Ishikawa (cell line): ENCODE measurements at regions not wholly inside any gene's neighbourhood (a gene's known extent, or its start where the extent isn't known, plus 50 kb on each side); places are given as distances from the start of the nearest gene placed in this dataset.

Experiments
- CEBPB ChIP-seq: IDR thresholded peaks from 2 replicates; pipeline ENCODE4 v1.6.1; 2012
- CREB1 ChIP-seq: IDR thresholded peaks from 2 replicates; pipeline ENCODE4 v1.6.1; 2012; ENCODE audit warnings: low read depth
- EGR1 ChIP-seq: IDR thresholded peaks from 2 replicates; pipeline ENCODE4 v1.6.1; 2012
- EP300 ChIP-seq: IDR thresholded peaks from 2 replicates; pipeline ENCODE4 v1.6.1; 2012; ENCODE audit warnings: borderline replicate concordance
- FOXM1 ChIP-seq: IDR thresholded peaks from 2 replicates; pipeline ENCODE4 v1.6.1; 2012; ENCODE audit warnings: low read depth, borderline replicate concordance
- NFIC ChIP-seq: IDR thresholded peaks from 2 replicates; pipeline ENCODE4 v1.6.1; 2012
- RAD21 ChIP-seq: IDR thresholded peaks from 2 replicates; pipeline ENCODE4 v1.6.1; 2012; ENCODE audit warnings: low read depth
- TAF1 ChIP-seq: IDR thresholded peaks from 2 replicates; pipeline ENCODE4 v1.6.1; 2012; ENCODE audit warnings: low read depth, mild to moderate bottlenecking
- TCF12 ChIP-seq: IDR thresholded peaks from 2 replicates; pipeline ENCODE4 v1.6.1; 2012; ENCODE audit warnings: low read depth
- TEAD4 ChIP-seq: IDR thresholded peaks from 2 replicates; pipeline ENCODE4 v1.6.1; 2012
- YY1 ChIP-seq: IDR thresholded peaks from 2 replicates; pipeline ENCODE4 v1.6.1; 2012; ENCODE audit warnings: low read depth
- ZBTB7A ChIP-seq: IDR thresholded peaks from 2 replicates; pipeline ENCODE4 v1.6.1; 2012; ENCODE audit warnings: low read depth
- TF ChIP-seq, protein P1 (sequence below): IDR thresholded peaks from 2 replicates; pipeline ENCODE4 v1.6.1; 2012; ENCODE audit warnings: low read depth, mild to moderate bottlenecking
- TF ChIP-seq, protein P2 (sequence below): IDR thresholded peaks from 2 replicates; pipeline ENCODE4 v1.6.1; 2012
- TF ChIP-seq, protein P3 (sequence below): IDR thresholded peaks from 2 replicates; pipeline ENCODE4 v1.6.1; 2012

DNA sequence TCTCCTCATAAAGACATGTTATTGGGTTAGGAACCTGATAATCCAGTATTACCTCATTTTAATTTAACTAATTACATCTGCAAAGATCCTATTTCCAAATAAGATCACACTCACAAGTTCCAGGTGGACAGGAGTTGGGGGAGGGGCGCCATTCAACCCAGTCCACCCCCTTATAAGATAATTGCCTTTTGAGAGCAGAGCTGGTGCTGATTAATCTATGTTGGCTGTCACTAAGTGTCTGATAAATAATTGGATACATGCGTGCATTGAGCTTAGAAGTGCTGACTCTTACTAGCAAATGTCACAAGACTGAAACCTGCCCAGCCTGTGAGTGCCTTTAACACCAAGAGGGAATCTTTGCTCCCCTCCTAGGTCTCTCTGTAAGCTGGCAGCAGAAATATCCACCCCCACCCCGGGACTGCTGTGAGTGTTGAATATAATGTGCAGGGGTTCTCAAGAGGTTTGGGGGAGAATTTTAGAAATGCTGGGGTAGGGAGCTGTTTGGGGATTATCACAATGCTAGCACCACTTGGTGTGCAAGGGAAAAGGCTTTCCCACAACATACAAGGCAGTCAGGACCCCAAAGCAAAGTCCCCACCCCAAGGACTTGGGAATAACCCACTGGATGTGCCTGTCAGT is 87.5 kb downstream of the ANKRD60 start:
- TF ChIP-seq FOXM1, result no peak
- TF ChIP-seq YY1, result no peak
- TF ChIP-seq TAF1, result no peak
- TF ChIP-seq TCF12, result no peak
- no peak for TF ChIP-seq CREB1
- no peak for TF ChIP-seq EGR1
- TF ChIP-seq, protein P1, sequence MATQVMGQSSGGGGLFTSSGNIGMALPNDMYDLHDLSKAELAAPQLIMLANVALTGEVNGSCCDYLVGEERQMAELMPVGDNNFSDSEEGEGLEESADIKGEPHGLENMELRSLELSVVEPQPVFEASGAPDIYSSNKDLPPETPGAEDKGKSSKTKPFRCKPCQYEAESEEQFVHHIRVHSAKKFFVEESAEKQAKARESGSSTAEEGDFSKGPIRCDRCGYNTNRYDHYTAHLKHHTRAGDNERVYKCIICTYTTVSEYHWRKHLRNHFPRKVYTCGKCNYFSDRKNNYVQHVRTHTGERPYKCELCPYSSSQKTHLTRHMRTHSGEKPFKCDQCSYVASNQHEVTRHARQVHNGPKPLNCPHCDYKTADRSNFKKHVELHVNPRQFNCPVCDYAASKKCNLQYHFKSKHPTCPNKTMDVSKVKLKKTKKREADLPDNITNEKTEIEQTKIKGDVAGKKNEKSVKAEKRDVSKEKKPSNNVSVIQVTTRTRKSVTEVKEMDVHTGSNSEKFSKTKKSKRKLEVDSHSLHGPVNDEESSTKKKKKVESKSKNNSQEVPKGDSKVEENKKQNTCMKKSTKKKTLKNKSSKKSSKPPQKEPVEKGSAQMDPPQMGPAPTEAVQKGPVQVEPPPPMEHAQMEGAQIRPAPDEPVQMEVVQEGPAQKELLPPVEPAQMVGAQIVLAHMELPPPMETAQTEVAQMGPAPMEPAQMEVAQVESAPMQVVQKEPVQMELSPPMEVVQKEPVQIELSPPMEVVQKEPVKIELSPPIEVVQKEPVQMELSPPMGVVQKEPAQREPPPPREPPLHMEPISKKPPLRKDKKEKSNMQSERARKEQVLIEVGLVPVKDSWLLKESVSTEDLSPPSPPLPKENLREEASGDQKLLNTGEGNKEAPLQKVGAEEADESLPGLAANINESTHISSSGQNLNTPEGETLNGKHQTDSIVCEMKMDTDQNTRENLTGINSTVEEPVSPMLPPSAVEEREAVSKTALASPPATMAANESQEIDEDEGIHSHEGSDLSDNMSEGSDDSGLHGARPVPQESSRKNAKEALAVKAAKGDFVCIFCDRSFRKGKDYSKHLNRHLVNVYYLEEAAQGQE, result no peak
- no peak for TF ChIP-seq CEBPB
- TF ChIP-seq, protein P2, sequence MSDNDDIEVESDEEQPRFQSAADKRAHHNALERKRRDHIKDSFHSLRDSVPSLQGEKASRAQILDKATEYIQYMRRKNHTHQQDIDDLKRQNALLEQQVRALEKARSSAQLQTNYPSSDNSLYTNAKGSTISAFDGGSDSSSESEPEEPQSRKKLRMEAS, result no peak
- no peak for TF ChIP-seq ZBTB7A
- TF ChIP-seq, protein P3, sequence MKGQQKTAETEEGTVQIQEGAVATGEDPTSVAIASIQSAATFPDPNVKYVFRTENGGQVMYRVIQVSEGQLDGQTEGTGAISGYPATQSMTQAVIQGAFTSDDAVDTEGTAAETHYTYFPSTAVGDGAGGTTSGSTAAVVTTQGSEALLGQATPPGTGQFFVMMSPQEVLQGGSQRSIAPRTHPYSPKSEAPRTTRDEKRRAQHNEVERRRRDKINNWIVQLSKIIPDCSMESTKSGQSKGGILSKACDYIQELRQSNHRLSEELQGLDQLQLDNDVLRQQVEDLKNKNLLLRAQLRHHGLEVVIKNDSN, result no peak
- no peak for TF ChIP-seq EP300
- no peak for TF ChIP-seq RAD21
- TF ChIP-seq NFIC, result no peak
- no peak for TF ChIP-seq TEAD4

DNA sequence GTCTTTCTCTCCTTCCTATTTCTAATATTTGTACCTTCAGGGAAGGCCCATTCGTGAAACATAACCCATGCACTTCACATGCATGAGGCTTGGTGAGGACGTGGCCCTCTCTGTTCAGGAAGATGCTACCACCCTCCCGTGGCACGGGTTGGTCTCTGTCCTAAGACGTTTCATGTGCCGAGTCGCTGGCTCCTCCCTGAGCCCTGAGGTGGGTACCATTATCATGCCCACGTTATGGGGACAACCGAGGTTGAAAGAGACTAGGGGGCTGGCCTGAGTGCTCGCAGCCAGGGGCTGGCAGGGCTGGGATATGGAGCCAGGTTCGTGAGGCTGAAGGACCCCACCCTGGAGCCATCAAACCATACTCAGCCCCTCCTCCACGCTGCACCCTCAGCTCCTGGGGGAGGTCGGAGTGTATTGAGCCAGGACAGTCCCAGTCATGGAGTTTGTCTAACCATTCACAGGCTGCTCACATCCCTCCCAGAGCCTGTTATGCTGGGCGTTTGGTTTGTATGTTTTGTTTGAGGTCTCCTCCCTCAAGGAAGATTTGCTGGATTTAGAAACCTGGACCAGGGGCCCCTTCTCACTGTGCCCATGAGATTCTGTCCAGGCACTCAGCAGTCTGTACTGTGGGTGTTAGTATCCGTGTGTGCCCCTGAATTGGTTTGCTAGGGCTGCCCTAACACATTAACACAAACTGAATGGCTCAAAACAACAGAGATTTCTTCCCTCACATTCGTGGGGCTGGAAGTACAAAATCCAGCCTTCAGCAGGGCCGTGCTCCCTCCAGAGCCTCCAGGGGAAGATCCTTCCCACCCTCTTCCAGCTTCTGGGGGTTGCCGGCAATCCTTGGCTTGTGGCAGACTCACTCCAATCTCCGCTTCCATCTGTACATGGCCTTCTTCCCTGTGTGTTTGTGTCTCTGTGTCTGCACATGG is 88.3 kb downstream of the ANKRD60 start:
- TF ChIP-seq EGR1 (no peak), TCF12 (no peak), RAD21 (no peak), ZBTB7A (no peak), CREB1 (no peak), FOXM1 (no peak), EP300 (no peak), YY1 (no peak), TEAD4 (no peak)
- TF ChIP-seq, protein P3, result no peak

DNA sequence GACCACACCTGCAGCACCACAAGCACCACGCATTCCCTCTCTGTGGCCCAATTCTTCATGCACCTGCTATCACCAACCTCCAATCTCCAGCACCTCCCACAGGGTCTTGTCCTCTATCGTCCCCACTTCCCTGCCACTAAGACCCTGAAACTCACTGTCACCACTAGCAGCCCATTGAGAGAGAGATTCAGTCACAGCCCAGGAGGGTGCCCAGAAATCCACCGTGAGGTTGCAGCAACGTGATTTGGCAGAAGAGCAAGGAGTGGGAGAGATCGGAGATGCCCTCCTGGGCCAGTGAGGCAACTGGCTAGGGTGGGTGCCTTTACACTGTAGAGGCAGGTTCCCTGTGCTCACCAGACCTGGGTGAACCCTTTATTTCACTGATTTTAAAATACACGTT is 90.1 kb downstream of the ANKRD60 start:
- TF ChIP-seq CEBPB (no peak), CREB1 (no peak), TAF1 (no peak), NFIC (no peak), YY1 (no peak), TCF12 (no peak), ZBTB7A (no peak), FOXM1 (no peak)
- TF ChIP-seq, protein P3, result no peak
- TF ChIP-seq, protein P1, result no peak
- TF ChIP-seq, protein P2, result no peak

DNA sequence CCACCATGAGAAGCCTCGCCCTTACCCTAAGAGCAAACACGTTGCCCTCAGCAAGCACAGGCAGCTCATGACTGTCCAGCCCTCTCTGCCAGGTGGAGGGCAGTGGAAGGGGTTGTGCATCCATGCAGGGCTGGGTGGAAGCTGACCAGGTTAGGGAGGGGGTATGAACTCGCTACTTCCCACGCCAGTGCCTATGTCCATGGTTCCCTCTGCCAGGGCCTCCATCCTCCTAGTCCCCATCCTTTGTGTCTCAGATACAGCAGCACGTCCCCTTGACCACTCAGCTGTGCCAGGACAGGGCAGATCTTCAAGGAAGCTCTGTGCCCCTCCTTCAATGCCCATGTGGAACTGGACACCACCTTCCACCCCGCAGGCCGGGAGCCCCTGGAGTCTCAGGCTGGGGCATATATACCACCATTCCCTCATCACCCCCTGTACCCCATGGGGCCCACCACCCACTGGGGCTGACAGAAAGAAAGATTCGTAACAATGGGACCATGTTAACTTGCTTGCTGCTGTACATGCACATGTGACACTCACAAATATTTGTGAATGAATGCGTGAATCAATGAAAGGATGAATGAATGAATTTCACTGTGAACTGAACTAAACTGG is 90.7 kb downstream of the ANKRD60 start:
- TF ChIP-seq TAF1 (no peak), NFIC (no peak), YY1 (no peak), EP300 (no peak), ZBTB7A (no peak)

DNA sequence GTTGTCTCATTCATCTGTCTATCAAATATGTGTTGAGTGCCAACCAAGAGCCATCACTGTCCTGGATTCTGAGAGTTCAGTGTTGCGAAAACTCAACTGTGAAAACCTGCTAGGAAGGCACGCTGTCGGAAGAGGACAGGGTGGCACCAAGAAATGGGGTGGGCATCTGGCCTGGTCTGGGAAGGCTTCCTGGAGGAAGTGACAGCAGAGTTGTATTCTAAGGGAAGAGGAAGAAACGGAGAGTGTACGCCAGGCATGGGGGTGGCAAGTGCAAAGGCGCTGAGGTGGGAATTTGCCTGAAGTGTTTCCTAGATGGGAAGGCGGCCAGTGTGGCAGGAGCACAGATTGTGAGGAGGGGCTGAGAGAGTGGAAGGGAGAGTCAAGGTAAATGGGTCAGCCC is 91.2 kb downstream of the ANKRD60 start:
- TF ChIP-seq RAD21 (no peak), ZBTB7A (no peak), FOXM1 (no peak), TEAD4 (no peak), NFIC (no peak), TAF1 (no peak), TCF12 (no peak), CEBPB (no peak), YY1 (no peak), CREB1 (no peak), EP300 (no peak), EGR1 (no peak)
- TF ChIP-seq, protein P1, result no peak
- TF ChIP-seq, protein P2, result no peak
- TF ChIP-seq, protein P3, result no peak
